ENCODE measurements at regions not wholly inside any gene's neighbourhood (a gene's known extent, or its start where the extent isn't known, plus 50 kb on each side); places are given as distances from the start of the nearest gene placed in this dataset.

DNA sequence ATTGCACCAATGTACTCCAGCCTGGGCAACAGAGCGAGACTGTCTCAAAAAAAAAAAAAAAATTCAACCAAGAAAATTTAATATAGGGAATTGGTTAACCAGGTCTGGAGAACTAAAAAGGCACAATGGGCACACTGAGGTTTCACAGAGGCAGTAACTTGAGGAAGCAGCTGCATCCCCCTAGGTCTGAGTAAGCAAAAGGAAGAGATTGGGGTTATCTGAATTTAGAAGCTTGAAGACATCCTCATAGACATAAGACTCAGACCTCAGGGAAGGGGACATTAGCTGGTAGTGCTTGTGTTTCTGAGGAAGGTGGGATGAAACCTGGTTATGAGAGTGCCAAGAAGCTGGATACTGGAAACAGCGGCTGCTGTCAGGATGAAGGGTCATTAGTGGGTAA, 50.1 kb upstream of the LEKR1 start:
- no peak for TF ChIP-seq CTCF (conservative IDR thresholded peaks at IDR 0.05; ENCODE audit: low read depth in 2 of 2)
- TF ChIP-seq REST (IDR thresholded peaks at IDR 0.05; ENCODE audit: unreplicated experiment): no peak
- TF ChIP-seq EZH2 (IDR thresholded peaks at IDR 0.05; ENCODE audit: low read depth, unreplicated experiment): no peak
- no peak for TF ChIP-seq EZH2phosphoT487 (IDR thresholded peaks at IDR 0.05; ENCODE audit: unreplicated experiment)
- no peak for TF ChIP-seq ETS1 (IDR thresholded peaks at IDR 0.05)
- TF ChIP-seq POLR2AphosphoS5 (IDR thresholded peaks at IDR 0.05; ENCODE audit: low read depth): no peak
- no peak for TF ChIP-seq ZNF114 (CRISPR knock-in tag; IDR thresholded peaks at IDR 0.05)

All from GM23338 (cell line).